Transverse colon (tissue), 4 donors: ENCODE measurements at regions not wholly inside any gene's neighbourhood (a gene's known extent, or its start where the extent isn't known, plus 50 kb on each side); places are given as distances from the start of the nearest gene placed in this dataset.

Experiments used
- CTCF ChIP-seq, 5 experiments: fragments of 200-600 bp in 3 of 5; fragments of 450-650 bp in 2 of 5; sonication (generic) in 3 of 5; IDR thresholded peaks; 1 replicate in 2 of 5; 2 replicates in 3 of 5; pipeline ENCODE4 v1.5.1; 2016 to 2017; ENCODE audit warnings: antibody characterized with exemption in 5 of 5, inconsistent platforms in 3 of 5, mild to moderate bottlenecking in 2 of 5, moderate library complexity in 1 of 5
- EP300 ChIP-seq: sonication (generic); formaldehyde crosslinking; IDR thresholded peaks from one replicate; pipeline ENCODE4 v1.6.1; 2017; ENCODE audit warnings: antibody characterized with exemption, low read depth
- POLR2A ChIP-seq: fragments of 450-650 bp; IDR thresholded peaks from one replicate; pipeline ENCODE4 v1.6.1; 2016; ENCODE audit warnings: antibody characterized with exemption, mild to moderate bottlenecking, moderate library complexity
- POLR2AphosphoS5 ChIP-seq, 3 donors: sonication (generic); formaldehyde crosslinking; IDR thresholded peaks; one replicate each; pipeline ENCODE4 v1.6.1; 2016; ENCODE audit warnings: antibody characterized with exemption in 3 of 3

- TF ChIP-seq CTCF (IDR thresholded peaks at IDR 0.05) (no peak), POLR2A (no peak), POLR2AphosphoS5 (IDR thresholded peaks at IDR 0.05) (no peak), EP300 (no peak)
These were observed 58.0 kb upstream of the PALM2AKAP2 start for GRCh38 chr9:109722007-109722406.
